Panc1 (cell line): ENCODE measurements at regions not wholly inside any gene's neighbourhood (a gene's known extent, or its start where the extent isn't known, plus 50 kb on each side); places are given as distances from the start of the nearest gene placed in this dataset.

ENCODE experiments used
- POLR2AphosphoS5 ChIP-seq: IDR thresholded peaks from 2 replicates; pipeline ENCODE4 v1.6.1; 2012; ENCODE audit warnings: mild to moderate bottlenecking, low read depth, low read length, moderate library complexity
- SIN3A ChIP-seq: IDR thresholded peaks from 2 replicates; pipeline ENCODE4 v1.6.1; 2012; ENCODE audit warnings: low read depth, mild to moderate bottlenecking, low read length, moderate library complexity, borderline replicate concordance; ENCODE audit not compliant: insufficient read depth
- TF ChIP-seq, protein P1 (sequence below): fragments of 450-650 bp; IDR thresholded peaks from 2 replicates; pipeline ENCODE4 v1.5.1; 2017; ENCODE audit warnings: mild to moderate bottlenecking
- TF ChIP-seq, protein P2 (sequence below), 2 experiments: IDR thresholded peaks; 2 replicates each; pipeline ENCODE4 v1.6.1; 2011 to 2012; ENCODE audit warnings: low read depth in 2 of 2, control low read depth in 1 of 2, low read length in 1 of 2, mild to moderate bottlenecking in 1 of 2, moderate library complexity in 1 of 2; ENCODE audit not compliant: insufficient read depth in 1 of 2

DNA sequence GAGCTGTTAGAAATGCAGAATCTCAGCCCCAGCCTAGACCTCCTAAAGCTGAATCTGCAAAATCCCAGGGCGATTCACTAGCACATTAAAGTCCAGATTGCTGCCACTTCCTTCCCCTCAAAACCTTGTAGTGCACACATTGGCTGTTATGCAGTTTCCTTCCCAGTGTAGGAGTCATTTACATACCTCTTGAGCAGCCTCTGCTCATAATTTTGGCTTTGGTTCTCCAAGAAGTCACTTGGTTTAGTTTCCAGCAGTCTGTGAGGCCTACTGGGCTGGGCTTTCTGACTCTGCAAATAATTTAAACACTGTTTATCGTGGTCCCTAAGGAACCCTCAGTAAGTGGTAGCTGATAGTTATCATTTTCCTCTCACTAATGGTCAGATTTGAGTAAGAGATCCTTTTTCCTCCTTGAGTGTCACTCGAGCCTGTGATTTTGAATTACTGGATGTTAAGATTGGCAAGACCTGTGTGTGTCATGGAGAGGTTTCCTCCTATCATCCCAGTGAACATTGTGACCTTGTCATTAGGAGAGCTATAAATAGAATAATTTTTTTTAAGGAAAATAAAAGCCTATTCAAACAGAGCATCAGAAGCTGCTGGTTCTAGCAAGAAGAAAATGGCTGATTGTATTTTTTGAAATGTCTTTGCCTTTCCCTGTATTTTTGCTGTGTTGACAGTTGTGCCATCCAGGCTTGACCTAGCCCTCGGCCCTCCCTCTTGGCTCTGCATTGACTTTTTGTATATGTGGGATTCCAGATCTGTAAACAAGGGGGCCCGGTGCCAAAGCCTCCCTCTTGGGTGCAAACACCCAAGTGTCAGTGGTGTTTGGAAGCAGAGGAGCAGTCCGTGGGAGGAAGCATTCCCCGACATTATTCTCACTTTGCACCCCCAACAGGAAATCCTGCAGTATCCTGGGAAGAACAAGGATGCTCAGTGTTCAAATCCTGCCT, 134.8 kb upstream of the ANKRD28 start:
- TF ChIP-seq, protein P1, sequence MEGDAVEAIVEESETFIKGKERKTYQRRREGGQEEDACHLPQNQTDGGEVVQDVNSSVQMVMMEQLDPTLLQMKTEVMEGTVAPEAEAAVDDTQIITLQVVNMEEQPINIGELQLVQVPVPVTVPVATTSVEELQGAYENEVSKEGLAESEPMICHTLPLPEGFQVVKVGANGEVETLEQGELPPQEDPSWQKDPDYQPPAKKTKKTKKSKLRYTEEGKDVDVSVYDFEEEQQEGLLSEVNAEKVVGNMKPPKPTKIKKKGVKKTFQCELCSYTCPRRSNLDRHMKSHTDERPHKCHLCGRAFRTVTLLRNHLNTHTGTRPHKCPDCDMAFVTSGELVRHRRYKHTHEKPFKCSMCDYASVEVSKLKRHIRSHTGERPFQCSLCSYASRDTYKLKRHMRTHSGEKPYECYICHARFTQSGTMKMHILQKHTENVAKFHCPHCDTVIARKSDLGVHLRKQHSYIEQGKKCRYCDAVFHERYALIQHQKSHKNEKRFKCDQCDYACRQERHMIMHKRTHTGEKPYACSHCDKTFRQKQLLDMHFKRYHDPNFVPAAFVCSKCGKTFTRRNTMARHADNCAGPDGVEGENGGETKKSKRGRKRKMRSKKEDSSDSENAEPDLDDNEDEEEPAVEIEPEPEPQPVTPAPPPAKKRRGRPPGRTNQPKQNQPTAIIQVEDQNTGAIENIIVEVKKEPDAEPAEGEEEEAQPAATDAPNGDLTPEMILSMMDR, result no peak
- TF ChIP-seq, protein P2, sequence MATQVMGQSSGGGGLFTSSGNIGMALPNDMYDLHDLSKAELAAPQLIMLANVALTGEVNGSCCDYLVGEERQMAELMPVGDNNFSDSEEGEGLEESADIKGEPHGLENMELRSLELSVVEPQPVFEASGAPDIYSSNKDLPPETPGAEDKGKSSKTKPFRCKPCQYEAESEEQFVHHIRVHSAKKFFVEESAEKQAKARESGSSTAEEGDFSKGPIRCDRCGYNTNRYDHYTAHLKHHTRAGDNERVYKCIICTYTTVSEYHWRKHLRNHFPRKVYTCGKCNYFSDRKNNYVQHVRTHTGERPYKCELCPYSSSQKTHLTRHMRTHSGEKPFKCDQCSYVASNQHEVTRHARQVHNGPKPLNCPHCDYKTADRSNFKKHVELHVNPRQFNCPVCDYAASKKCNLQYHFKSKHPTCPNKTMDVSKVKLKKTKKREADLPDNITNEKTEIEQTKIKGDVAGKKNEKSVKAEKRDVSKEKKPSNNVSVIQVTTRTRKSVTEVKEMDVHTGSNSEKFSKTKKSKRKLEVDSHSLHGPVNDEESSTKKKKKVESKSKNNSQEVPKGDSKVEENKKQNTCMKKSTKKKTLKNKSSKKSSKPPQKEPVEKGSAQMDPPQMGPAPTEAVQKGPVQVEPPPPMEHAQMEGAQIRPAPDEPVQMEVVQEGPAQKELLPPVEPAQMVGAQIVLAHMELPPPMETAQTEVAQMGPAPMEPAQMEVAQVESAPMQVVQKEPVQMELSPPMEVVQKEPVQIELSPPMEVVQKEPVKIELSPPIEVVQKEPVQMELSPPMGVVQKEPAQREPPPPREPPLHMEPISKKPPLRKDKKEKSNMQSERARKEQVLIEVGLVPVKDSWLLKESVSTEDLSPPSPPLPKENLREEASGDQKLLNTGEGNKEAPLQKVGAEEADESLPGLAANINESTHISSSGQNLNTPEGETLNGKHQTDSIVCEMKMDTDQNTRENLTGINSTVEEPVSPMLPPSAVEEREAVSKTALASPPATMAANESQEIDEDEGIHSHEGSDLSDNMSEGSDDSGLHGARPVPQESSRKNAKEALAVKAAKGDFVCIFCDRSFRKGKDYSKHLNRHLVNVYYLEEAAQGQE (IDR thresholded peaks at IDR 0.05; ENCODE audit: insufficient read depth in 1 of 2, low read depth in 2 of 2, low read length in 1 of 2), result no peak
- no peak for TF ChIP-seq POLR2AphosphoS5
- no peak for TF ChIP-seq SIN3A
